Inflammatory macrophage treated with lipopolysaccharide for 4 hours (primary cell): ENCODE measurements at regions not wholly inside any gene's neighbourhood (a gene's known extent, or its start where the extent isn't known, plus 50 kb on each side); places are given as distances from the start of the nearest gene placed in this dataset.

Experiments used
- DNase-seq: peaks from one replicate; pipeline ENCODE4 v3.0.0-alpha.2; 2020

- DNase-seq, result peak; percentile 56
Measured at GRCh38 chr6:139591075-139591865, 216.8 kb upstream of the CITED2 start.

- no peak for DNase-seq
Measured at GRCh38 chr6:139590206-139590605, 215.8 kb upstream of the CITED2 start.

GRCh38 chr6:139588734-139589593, 214.5 kb upstream of the CITED2 start:
- no peak for DNase-seq

GRCh38 chr6:139588076-139588639, 213.7 kb upstream of the CITED2 start:
- no peak for DNase-seq

GRCh38 chr6:139587469-139587868, 213.0 kb upstream of the CITED2 start:
- DNase-seq, result no peak

GRCh38 chr6:139586273-139586672, 211.8 kb upstream of the CITED2 start:
- no peak for DNase-seq

- peak; percentile 27 for DNase-seq
Measured at GRCh38 chr6:139584599-139584998, 210.2 kb upstream of the CITED2 start.

GRCh38 chr6:139583420-139583819, 209.0 kb upstream of the CITED2 start:
- DNase-seq, result no peak

GRCh38 chr6:139582956-139583355, 208.5 kb upstream of the CITED2 start:
- DNase-seq, result no peak

- DNase-seq, result no peak
Measured at GRCh38 chr6:139581485-139581865, 207.0 kb upstream of the CITED2 start.

- no peak for DNase-seq
Measured at GRCh38 chr6:139580592-139581484, 206.4 kb upstream of the CITED2 start.

- no peak for DNase-seq
Measured at GRCh38 chr6:139577763-139578604, 203.5 kb upstream of the CITED2 start.

- no peak for DNase-seq
Measured at GRCh38 chr6:139577124-139577762, 202.8 kb upstream of the CITED2 start.

- DNase-seq, result no peak
Measured at GRCh38 chr6:139572001-139572400, 197.6 kb upstream of the CITED2 start.

- DNase-seq, result no peak
Measured at GRCh38 chr6:139570166-139570565, 195.7 kb upstream of the CITED2 start.

- peak; percentile 85 for DNase-seq
Measured at GRCh38 chr6:139569566-139569965, 195.1 kb upstream of the CITED2 start.

GRCh38 chr6:139568956-139569538, 194.6 kb upstream of the CITED2 start:
- DNase-seq, result no peak

GRCh38 chr6:139568151-139568955, 193.9 kb upstream of the CITED2 start:
- DNase-seq, result peak; percentile 63

GRCh38 chr6:139567095-139567494, 192.6 kb upstream of the CITED2 start:
- no peak for DNase-seq

GRCh38 chr6:139565591-139565990, 191.1 kb upstream of the CITED2 start:
- peak; percentile 33 for DNase-seq
